SJSA1 (cell line): ENCODE measurements at regions not wholly inside any gene's neighbourhood (a gene's known extent, or its start where the extent isn't known, plus 50 kb on each side); places are given as distances from the start of the nearest gene placed in this dataset.
"Not testable (repeated sequence)": the region's sequence is repeated elsewhere in the genome, so short reads cannot be mapped to it uniquely, and the experiment has no call there.

Experiments
- DNase-seq, 2 experiments: peaks; one replicate each; pipeline ENCODE4 v3.0.0-alpha.2; 2015 to 2020; ENCODE audit warnings: low spot score in 2 of 2, low read depth in 1 of 2
- H3K27ac ChIP-seq: fragments of 250-450 bp; sonication (Bioruptor Pico); 2 replicates; pipeline ENCODE4 v1.5.1; 2020; ENCODE audit warnings: mild to moderate bottlenecking, moderate library complexity
- H3K27me3 ChIP-seq: fragments of 250-450 bp; sonication (Bioruptor Pico); replicated peaks from 2 replicates; pipeline ENCODE4 v1.5.1; 2020; ENCODE audit warnings: mild to moderate bottlenecking, moderate library complexity
- H3K36me3 ChIP-seq: fragments of 250-450 bp; sonication (Bioruptor Pico); 2 replicates; pipeline ENCODE4 v1.5.1; 2020; ENCODE audit warnings: mild to moderate bottlenecking
- H3K4me1 ChIP-seq: fragments of 250-450 bp; sonication (Bioruptor Pico); replicated peaks from 2 replicates; pipeline ENCODE4 v1.6.1; 2021; ENCODE audit warnings: mild to moderate bottlenecking
- H3K4me3 ChIP-seq: fragments of 250-450 bp; sonication (Bioruptor Pico); 2 replicates; pipeline ENCODE4 v1.5.1; 2020; ENCODE audit warnings: mild to moderate bottlenecking
- H3K9me3 ChIP-seq: fragments of 250-450 bp; sonication (Bioruptor Pico); replicated peaks from 2 replicates; pipeline ENCODE4 v1.5.1; 2020; ENCODE audit warnings: mild to moderate bottlenecking

GRCh38 chr16:63650550-63650949, 1471.3 kb downstream of the CDH11 start:
- Histone ChIP-seq H3K9me3 (no peaks in the 10 kb centered on the region), H3K27me3 (no peaks in the 10 kb centered on the region), H3K4me3 (no peak overlapping the region), H3K27ac (no peak overlapping the region), H3K36me3 (no peaks in the 10 kb centered on the region), H3K4me1 (no peaks in the 10 kb centered on the region)
- no peak for DNase-seq

- not testable (repeated sequence) for DNase-seq, H3K4me3 ChIP-seq, H3K27ac ChIP-seq, H3K36me3 ChIP-seq, H3K9me3 ChIP-seq, H3K27me3 ChIP-seq, H3K4me1 ChIP-seq
Measured at GRCh38 chr16:63633706-63634445, 1488.0 kb downstream of the CDH11 start.

GRCh38 chr16:63629272-63629671, 1492.6 kb downstream of the CDH11 start:
- H3K4me1 ChIP-seq, result no peaks in the 10 kb centered on the region
- no peak for DNase-seq
- H3K36me3 ChIP-seq, result no peaks in the 10 kb centered on the region
- H3K27me3 ChIP-seq, result no peaks in the 10 kb centered on the region
- no peak overlapping the region for H3K4me3 ChIP-seq
- H3K9me3 ChIP-seq, result no peaks in the 10 kb centered on the region
- no peak overlapping the region for H3K27ac ChIP-seq

- no peak overlapping the region for H3K27ac ChIP-seq
- no peaks in the 10 kb centered on the region for H3K9me3 ChIP-seq
- no peak overlapping the region for H3K4me3 ChIP-seq
- no peaks in the 10 kb centered on the region for H3K36me3 ChIP-seq
- H3K4me1 ChIP-seq, result no peaks in the 10 kb centered on the region
- no peaks in the 10 kb centered on the region for H3K27me3 ChIP-seq
- DNase-seq, result no peak
Measured at GRCh38 chr16:63628812-63629211, 1493.1 kb downstream of the CDH11 start.

- no peaks in the 10 kb centered on the region for H3K36me3 ChIP-seq
Measured at GRCh38 chr16:63625126-63625525, 1496.7 kb downstream of the CDH11 start.

GRCh38 chr16:63623551-63624039, 1498.3 kb downstream of the CDH11 start:
- Histone ChIP-seq H3K27me3 (no peaks in the 10 kb centered on the region), H3K27ac (no peak overlapping the region), H3K4me3 (no peak overlapping the region), H3K9me3 (no peaks in the 10 kb centered on the region), H3K36me3 (no peaks in the 10 kb centered on the region), H3K4me1 (no peaks in the 10 kb centered on the region)
- no peak for DNase-seq

More at GRCh38 chr16:63625126-63625525, 1496.7 kb downstream of the CDH11 start:
- Histone ChIP-seq H3K9me3 (no peaks in the 10 kb centered on the region), H3K4me3 (no peak overlapping the region), H3K4me1 (no peaks in the 10 kb centered on the region), H3K27me3 (no peaks in the 10 kb centered on the region), H3K27ac (no peak overlapping the region)
- no peak for DNase-seq

GRCh38 chr16:63618896-63619485, 1502.9 kb downstream of the CDH11 start:
- Histone ChIP-seq H3K36me3 (no peaks in the 10 kb centered on the region), H3K4me1 (peaks cover 9% of the 10 kb centered on the region)

GRCh38 chr16:63617990-63618763, 1503.7 kb downstream of the CDH11 start:
- Histone ChIP-seq H3K27ac (no peak overlapping the region), H3K4me1 (peaks cover 13% of the 10 kb centered on the region), H3K36me3 (no peaks in the 10 kb centered on the region), H3K27me3 (no peaks in the 10 kb centered on the region), H3K9me3 (no peaks in the 10 kb centered on the region), H3K4me3 (peak overlapping the region; percentile 51)
- DNase-seq, result no peak

More at GRCh38 chr16:63618896-63619485, 1502.9 kb downstream of the CDH11 start:
- H3K9me3 ChIP-seq, result no peaks in the 10 kb centered on the region
- no peaks in the 10 kb centered on the region for H3K27me3 ChIP-seq
- no peak for DNase-seq
- no peak overlapping the region for H3K4me3 ChIP-seq
- H3K27ac ChIP-seq, result no peak overlapping the region

GRCh38 chr16:63617047-63617989, 1504.5 kb downstream of the CDH11 start:
- DNase-seq, result peak in 1 of 2 experiments; percentile 11
- H3K4me3 ChIP-seq, result peak overlapping the region; percentile 51

GRCh38 chr16:63614429-63614828, 1507.4 kb downstream of the CDH11 start:
- H3K27ac ChIP-seq, result no peak overlapping the region
- no peaks in the 10 kb centered on the region for H3K9me3 ChIP-seq
- H3K36me3 ChIP-seq, result no peaks in the 10 kb centered on the region
- H3K4me1 ChIP-seq, result peaks cover 25% of the 10 kb centered on the region
- H3K27me3 ChIP-seq, result no peaks in the 10 kb centered on the region
- no peak overlapping the region for H3K4me3 ChIP-seq
- DNase-seq, result peak in 1 of 2 experiments; percentile 9

More at GRCh38 chr16:63617047-63617989, 1504.5 kb downstream of the CDH11 start:
- H3K4me1 ChIP-seq, result peaks cover 22% of the 10 kb centered on the region
- H3K9me3 ChIP-seq, result no peaks in the 10 kb centered on the region
- H3K27me3 ChIP-seq, result no peaks in the 10 kb centered on the region
- H3K27ac ChIP-seq, result no peak overlapping the region
- no peaks in the 10 kb centered on the region for H3K36me3 ChIP-seq

- H3K4me3 ChIP-seq, result no peak overlapping the region
- no peaks in the 10 kb centered on the region for H3K27me3 ChIP-seq
- no peaks in the 10 kb centered on the region for H3K36me3 ChIP-seq
- no peaks in the 10 kb centered on the region for H3K9me3 ChIP-seq
- H3K4me1 ChIP-seq, result peaks cover 25% of the 10 kb centered on the region
- no peak overlapping the region for H3K27ac ChIP-seq
- peak in 1 of 2 experiments; percentile 46 for DNase-seq
Measured at GRCh38 chr16:63613701-63614100, 1508.2 kb downstream of the CDH11 start.

GRCh38 chr16:63612462-63613227, 1509.2 kb downstream of the CDH11 start:
- Histone ChIP-seq H3K9me3 (no peaks in the 10 kb centered on the region), H3K4me1 (peaks cover 25% of the 10 kb centered on the region), H3K27ac (no peak overlapping the region), H3K27me3 (no peaks in the 10 kb centered on the region), H3K4me3 (no peak overlapping the region), H3K36me3 (no peaks in the 10 kb centered on the region)
- DNase-seq, result peak in 1 of 2 experiments; percentile 34
